Upper lobe of right lung (tissue), 1 donor: ENCODE measurements at regions not wholly inside any gene's neighbourhood (a gene's known extent, or its start where the extent isn't known, plus 50 kb on each side); places are given as distances from the start of the nearest gene placed in this dataset.
"Not testable (repeated sequence)": the region's sequence is repeated elsewhere in the genome, so short reads cannot be mapped to it uniquely, and the experiment has no call there.

Experiments
- ATAC-seq: fragments of 200-7000 bp; cut with Tn5 transposase; one replicate; pipeline ENCODE4 v1.9.1; 2020; ENCODE audit warnings: mild to moderate bottlenecking, moderate library complexity
- DNase-seq: peaks from one replicate; pipeline ENCODE4 v3.0.0-alpha.2; 2020
- H3K27ac ChIP-seq: fragments of 200-600 bp; one replicate; pipeline ENCODE4 v1.8.0; 2022
- H3K27me3 ChIP-seq: fragments of 200-600 bp; one replicate; pipeline ENCODE4 v1.8.0; 2022; ENCODE audit warnings: mild to moderate bottlenecking
- H3K36me3 ChIP-seq: fragments of 200-600 bp; one replicate; pipeline ENCODE4 v1.8.0; 2022
- H3K4me1 ChIP-seq: fragments of 200-600 bp; one replicate; pipeline ENCODE4 v1.8.0; 2022
- H3K4me3 ChIP-seq: fragments of 200-600 bp; one replicate; pipeline ENCODE4 v1.8.0; 2022; ENCODE audit warnings: mild to moderate bottlenecking
- H3K9me3 ChIP-seq: fragments of 200-600 bp; one replicate; pipeline ENCODE4 v1.8.0; 2022
- intact Hi-C: fragments of 100-400 bp; cut with DNase I; formaldehyde crosslinking; loops from one replicate; pipeline ENCODE4 v1.11.0; 2022
- TF ChIP-seq, protein P1 (sequence below): fragments of 200-600 bp; IDR thresholded peaks from one replicate; pipeline ENCODE4 v1.8.0; 2022; ENCODE audit warnings: antibody characterized with exemption
- donor health status: DM: no; HTN: yes; CAD: no; lungs with severe emphysema.

- H3K27ac ChIP-seq, result no peak overlapping the region
- H3K4me3 ChIP-seq, result no peak overlapping the region
- H3K9me3 ChIP-seq, result no peaks in the 10 kb centered on the region
- TF ChIP-seq, protein P1, sequence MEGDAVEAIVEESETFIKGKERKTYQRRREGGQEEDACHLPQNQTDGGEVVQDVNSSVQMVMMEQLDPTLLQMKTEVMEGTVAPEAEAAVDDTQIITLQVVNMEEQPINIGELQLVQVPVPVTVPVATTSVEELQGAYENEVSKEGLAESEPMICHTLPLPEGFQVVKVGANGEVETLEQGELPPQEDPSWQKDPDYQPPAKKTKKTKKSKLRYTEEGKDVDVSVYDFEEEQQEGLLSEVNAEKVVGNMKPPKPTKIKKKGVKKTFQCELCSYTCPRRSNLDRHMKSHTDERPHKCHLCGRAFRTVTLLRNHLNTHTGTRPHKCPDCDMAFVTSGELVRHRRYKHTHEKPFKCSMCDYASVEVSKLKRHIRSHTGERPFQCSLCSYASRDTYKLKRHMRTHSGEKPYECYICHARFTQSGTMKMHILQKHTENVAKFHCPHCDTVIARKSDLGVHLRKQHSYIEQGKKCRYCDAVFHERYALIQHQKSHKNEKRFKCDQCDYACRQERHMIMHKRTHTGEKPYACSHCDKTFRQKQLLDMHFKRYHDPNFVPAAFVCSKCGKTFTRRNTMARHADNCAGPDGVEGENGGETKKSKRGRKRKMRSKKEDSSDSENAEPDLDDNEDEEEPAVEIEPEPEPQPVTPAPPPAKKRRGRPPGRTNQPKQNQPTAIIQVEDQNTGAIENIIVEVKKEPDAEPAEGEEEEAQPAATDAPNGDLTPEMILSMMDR, result no peak
- no peaks in the 10 kb centered on the region for H3K4me1 ChIP-seq
- H3K36me3 ChIP-seq, result no peaks in the 10 kb centered on the region
- ATAC-seq (peak; percentile 30), DNase-seq (no peak)
- intact Hi-C loops, result no loop called here
- no peaks in the 10 kb centered on the region for H3K27me3 ChIP-seq
These were observed 122.1 kb upstream of the RNF32 start for GRCh38 chr7:156518466-156518865.

- H3K27me3 ChIP-seq, intact Hi-C loops, H3K4me1 ChIP-seq, H3K4me3 ChIP-seq, DNase-seq, H3K36me3 ChIP-seq, H3K27ac ChIP-seq, H3K9me3 ChIP-seq: not testable (repeated sequence)
- ATAC-seq, result peak; percentile 8
These were observed 122.7 kb upstream of the RNF32 start for GRCh38 chr7:156517858-156518257.

DNA sequence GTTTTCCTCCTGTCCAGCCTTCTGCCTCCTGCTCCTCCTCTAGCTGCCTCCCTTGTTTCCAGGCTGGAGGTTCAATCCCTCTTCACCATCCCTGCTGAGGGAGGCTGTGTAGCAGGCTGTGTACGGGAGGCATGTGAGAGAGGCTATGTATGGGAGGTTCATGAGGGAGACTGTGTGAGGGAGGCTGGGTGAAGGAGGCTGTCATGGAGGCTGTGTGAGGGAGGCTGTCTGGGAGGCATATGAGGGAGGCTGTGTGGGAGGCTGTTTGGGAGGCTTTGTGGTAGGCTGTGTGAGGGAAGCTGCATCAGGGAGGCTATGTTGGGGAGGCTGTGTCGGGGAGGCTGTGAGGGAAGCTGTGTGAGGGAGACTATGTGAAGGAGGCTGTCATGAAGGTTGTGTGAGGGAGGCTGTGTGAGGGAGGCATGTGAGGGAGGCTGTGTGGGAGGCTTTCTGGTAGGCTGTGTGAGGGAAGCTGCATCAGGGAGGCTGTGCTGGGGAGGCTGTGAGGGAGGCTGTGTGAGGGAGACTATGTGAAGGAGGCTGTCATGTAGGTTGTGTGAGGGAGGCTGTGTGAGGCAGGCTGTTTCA lies 123.7 kb upstream of the RNF32 start:
- Histone ChIP-seq H3K4me1 (no peaks in the 10 kb centered on the region), H3K4me3 (no peak overlapping the region), H3K27ac (no peak overlapping the region), H3K9me3 (no peaks in the 10 kb centered on the region), H3K36me3 (no peaks in the 10 kb centered on the region), H3K27me3 (no peaks in the 10 kb centered on the region)
- ATAC-seq (peak; percentile 23), DNase-seq (no peak)
- intact Hi-C loops, result no loop called here
- TF ChIP-seq, protein P1, result no peak

- no peak overlapping the region for H3K27ac ChIP-seq
- TF ChIP-seq, protein P1, result no peak
- no peaks in the 10 kb centered on the region for H3K36me3 ChIP-seq
- DNase-seq (no peak), ATAC-seq (no peak)
- H3K27me3 ChIP-seq, result no peaks in the 10 kb centered on the region
- intact Hi-C loops, result no loop called here
- H3K9me3 ChIP-seq, result no peaks in the 10 kb centered on the region
- no peaks in the 10 kb centered on the region for H3K4me1 ChIP-seq
- no peak overlapping the region for H3K4me3 ChIP-seq
These were observed 124.4 kb upstream of the RNF32 start for GRCh38 chr7:156515911-156516790.

GRCh38 chr7:156514851-156515250 lies 125.7 kb upstream of the RNF32 start:
- TF ChIP-seq, protein P1, result no peak
- Histone ChIP-seq H3K4me3 (no peak overlapping the region), H3K27me3 (no peaks in the 10 kb centered on the region), H3K27ac (no peak overlapping the region), H3K36me3 (no peaks in the 10 kb centered on the region), H3K4me1 (no peaks in the 10 kb centered on the region), H3K9me3 (no peaks in the 10 kb centered on the region)
- ATAC-seq, result no peak
- intact Hi-C loops, result no loop called here
- no peak for DNase-seq

DNA sequence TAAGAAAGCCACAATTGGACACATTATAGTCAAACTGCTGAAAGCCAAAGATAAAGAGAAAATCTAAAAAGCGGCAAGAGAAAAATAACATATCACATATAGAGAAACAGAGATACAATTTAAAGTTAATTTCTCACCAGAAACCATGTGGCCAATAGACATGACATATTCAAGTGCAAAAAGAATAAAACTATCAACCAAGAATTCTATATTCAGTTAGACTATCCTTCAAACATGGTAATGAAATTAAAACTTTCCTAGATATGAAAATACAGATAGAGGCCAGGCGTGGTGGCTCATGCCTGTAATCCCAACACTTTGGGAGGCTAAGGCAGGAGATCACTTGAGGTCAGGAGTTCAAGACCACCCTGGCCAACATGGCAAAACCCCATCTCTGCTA lies 129.1 kb upstream of the RNF32 start:
- TF ChIP-seq, protein P1, result no peak
- Histone ChIP-seq H3K36me3 (no peaks in the 10 kb centered on the region), H3K4me3 (no peak overlapping the region), H3K27ac (no peak overlapping the region), H3K9me3 (no peaks in the 10 kb centered on the region), H3K4me1 (no peaks in the 10 kb centered on the region), H3K27me3 (no peaks in the 10 kb centered on the region)
- no peak for ATAC-seq
- no peak for DNase-seq
- intact Hi-C loops, result no loop called here
